ENCODE measurements at regions not wholly inside any gene's neighbourhood (a gene's known extent, or its start where the extent isn't known, plus 50 kb on each side); places are given as distances from the start of the nearest gene placed in this dataset.

- no peak for TF ChIP-seq CTCF (IDR thresholded peaks at IDR 0.05; ENCODE audit: extremely low read depth, low read depth, low read length)
- Histone ChIP-seq H3K27ac (ENCODE audit: low read depth, low read length) (no peak overlapping the region), H3K36me3 (ENCODE audit: insufficient read depth, low read length) (no peaks in the 10 kb centered on the region)
These were observed 57.1 kb upstream of the NKX1-1 start for GRCh38 chr4:1463088-1463926.

GRCh38 chr4:1462768-1463075 lies 56.5 kb upstream of the NKX1-1 start:
- no peak overlapping the region for H3K4me3 ChIP-seq (ENCODE audit: insufficient read depth, low read length)
- no peak overlapping the region for H3K4me2 ChIP-seq (ENCODE audit: insufficient read depth, low read length)
- peaks cover 34% of the 10 kb centered on the region for H3K27me3 ChIP-seq (ENCODE audit: insufficient read depth, low read length)
- no peaks in the 10 kb centered on the region for H3K9me3 ChIP-seq (ENCODE audit: low read depth, low read length)
- no peaks in the 10 kb centered on the region for H4K20me1 ChIP-seq (ENCODE audit: insufficient read depth, low read length)
- H3K4me1 ChIP-seq (ENCODE audit: insufficient read depth, low read length), result no peaks in the 10 kb centered on the region
- TF ChIP-seq CTCF (IDR thresholded peaks at IDR 0.05; ENCODE audit: extremely low read depth, low read depth, low read length), result no peak
- H3K79me2 ChIP-seq (ENCODE audit: insufficient read depth, low read length), result no peaks in the 10 kb centered on the region
- no peaks in the 10 kb centered on the region for H3K36me3 ChIP-seq (ENCODE audit: insufficient read depth, low read length)
- DNase-seq (ENCODE audit: insufficient read length, low spot score, missing footprints), result peak; percentile 42
- H3K27ac ChIP-seq (ENCODE audit: low read depth, low read length), result no peak overlapping the region
- no peak overlapping the region for H2AFZ ChIP-seq (ENCODE audit: low read length)

More at GRCh38 chr4:1463088-1463926, 57.1 kb upstream of the NKX1-1 start:
- H3K9me3 ChIP-seq (ENCODE audit: low read depth, low read length), result no peaks in the 10 kb centered on the region
- H2AFZ ChIP-seq (ENCODE audit: low read length), result no peak overlapping the region
- DNase-seq (ENCODE audit: insufficient read length, low spot score, missing footprints), result peak; percentile 90
- H4K20me1 ChIP-seq (ENCODE audit: insufficient read depth, low read length), result no peaks in the 10 kb centered on the region
- H3K4me2 ChIP-seq (ENCODE audit: insufficient read depth, low read length), result no peak overlapping the region
- no peaks in the 10 kb centered on the region for H3K79me2 ChIP-seq (ENCODE audit: insufficient read depth, low read length)
- peaks cover 31% of the 10 kb centered on the region for H3K27me3 ChIP-seq (ENCODE audit: insufficient read depth, low read length)
- no peaks in the 10 kb centered on the region for H3K4me1 ChIP-seq (ENCODE audit: insufficient read depth, low read length)
- no peak overlapping the region for H3K4me3 ChIP-seq (ENCODE audit: insufficient read depth, low read length)

- no peak for TF ChIP-seq CTCF (IDR thresholded peaks at IDR 0.05; ENCODE audit: extremely low read depth, low read depth, low read length)
- Histone ChIP-seq H3K4me3 (ENCODE audit: insufficient read depth, low read length) (no peak overlapping the region), H2AFZ (ENCODE audit: low read length) (no peak overlapping the region), H4K20me1 (ENCODE audit: insufficient read depth, low read length) (no peaks in the 10 kb centered on the region), H3K4me1 (ENCODE audit: insufficient read depth, low read length) (no peaks in the 10 kb centered on the region), H3K4me2 (ENCODE audit: insufficient read depth, low read length) (no peak overlapping the region), H3K27ac (ENCODE audit: low read depth, low read length) (no peak overlapping the region), H3K79me2 (ENCODE audit: insufficient read depth, low read length) (no peaks in the 10 kb centered on the region), H3K36me3 (ENCODE audit: insufficient read depth, low read length) (no peaks in the 10 kb centered on the region), H3K9me3 (ENCODE audit: low read depth, low read length) (no peaks in the 10 kb centered on the region), H3K27me3 (ENCODE audit: insufficient read depth, low read length) (peaks cover 34% of the 10 kb centered on the region)
- peak; percentile 76 for DNase-seq (ENCODE audit: insufficient read length, low spot score, missing footprints)
These were observed 55.9 kb upstream of the NKX1-1 start for GRCh38 chr4:1462009-1462767.

All from osteoblast (primary cell).